ENCODE measurements at regions not wholly inside any gene's neighbourhood (a gene's known extent, or its start where the extent isn't known, plus 50 kb on each side); places are given as distances from the start of the nearest gene placed in this dataset.
"Not testable (repeated sequence)": the region's sequence is repeated elsewhere in the genome, so short reads cannot be mapped to it uniquely, and the experiment has no call there.

GRCh38 chr3:21995079-21995607 lies 244.1 kb upstream of the ZNF385D start:
- DNase-seq (ENCODE audit: low read depth) = no peak
- TF ChIP-seq CTCF (IDR thresholded peaks at IDR 0.05; ENCODE audit: control insufficient read depth, extremely low read depth, insufficient read depth) = no peak
- no peak overlapping the region for H3K4me3 ChIP-seq (ENCODE audit: low read depth, low read length)

- no peak overlapping the region for H3K4me3 ChIP-seq (ENCODE audit: low read depth, low read length)
- no peak for DNase-seq (ENCODE audit: low read depth)
- TF ChIP-seq CTCF (IDR thresholded peaks at IDR 0.05; ENCODE audit: control insufficient read depth, extremely low read depth, insufficient read depth) = no peak
Measured at GRCh38 chr3:22007368-22007767, 256.4 kb upstream of the ZNF385D start.

GRCh38 chr3:22010997-22011396 lies 260.0 kb upstream of the ZNF385D start:
- no peak for TF ChIP-seq CTCF (IDR thresholded peaks at IDR 0.05; ENCODE audit: control insufficient read depth, extremely low read depth, insufficient read depth)
- H3K4me3 ChIP-seq (ENCODE audit: low read depth, low read length) = no peak overlapping the region
- DNase-seq (ENCODE audit: low read depth) = no peak

GRCh38 chr3:22012471-22012870 lies 261.5 kb upstream of the ZNF385D start:
- no peak for TF ChIP-seq CTCF (IDR thresholded peaks at IDR 0.05; ENCODE audit: control insufficient read depth, extremely low read depth, insufficient read depth)
- no peak for DNase-seq (ENCODE audit: low read depth)
- no peak overlapping the region for H3K4me3 ChIP-seq (ENCODE audit: low read depth, low read length)

GRCh38 chr3:22013641-22014040 lies 262.6 kb upstream of the ZNF385D start:
- no peak for DNase-seq (ENCODE audit: low read depth)
- no peak for TF ChIP-seq CTCF (IDR thresholded peaks at IDR 0.05; ENCODE audit: control insufficient read depth, extremely low read depth, insufficient read depth)

GRCh38 chr3:22016197-22016596 lies 265.2 kb upstream of the ZNF385D start:
- no peak for TF ChIP-seq CTCF (IDR thresholded peaks at IDR 0.05; ENCODE audit: control insufficient read depth, extremely low read depth, insufficient read depth)
- no peak overlapping the region for H3K4me3 ChIP-seq (ENCODE audit: low read depth, low read length)
- no peak for DNase-seq (ENCODE audit: low read depth)

More at GRCh38 chr3:22013641-22014040, 262.6 kb upstream of the ZNF385D start:
- H3K4me3 ChIP-seq (ENCODE audit: low read depth, low read length) = no peak overlapping the region

GRCh38 chr3:22024638-22025037 lies 273.6 kb upstream of the ZNF385D start:
- DNase-seq (ENCODE audit: low read depth); H3K4me3 ChIP-seq (ENCODE audit: low read depth, low read length): not testable (repeated sequence)

Data from LNCaP clone FGC (cell line).